Suprapubic skin (tissue), 3 donors: ENCODE measurements at regions not wholly inside any gene's neighbourhood (a gene's known extent, or its start where the extent isn't known, plus 50 kb on each side); places are given as distances from the start of the nearest gene placed in this dataset.

Experiments
- POLR2A ChIP-seq, 2 donors: fragments of 450-650 bp; IDR thresholded peaks; one replicate each; pipeline ENCODE4 v1.6.1; 2017; ENCODE audit warnings: antibody characterized with exemption in 2 of 2, mild to moderate bottlenecking in 2 of 2, moderate library complexity in 2 of 2
- TF ChIP-seq, protein P1 (sequence below), 2 donors: fragments of 200-600 bp in 1 of 2; fragments of 450-650 bp in 1 of 2; sonication (generic) in 1 of 2; IDR thresholded peaks; one replicate each; pipeline ENCODE4 v1.5.1; 2016 to 2019; ENCODE audit warnings: antibody characterized with exemption in 2 of 2, mild to moderate bottlenecking in 1 of 2, moderate library complexity in 1 of 2

DNA sequence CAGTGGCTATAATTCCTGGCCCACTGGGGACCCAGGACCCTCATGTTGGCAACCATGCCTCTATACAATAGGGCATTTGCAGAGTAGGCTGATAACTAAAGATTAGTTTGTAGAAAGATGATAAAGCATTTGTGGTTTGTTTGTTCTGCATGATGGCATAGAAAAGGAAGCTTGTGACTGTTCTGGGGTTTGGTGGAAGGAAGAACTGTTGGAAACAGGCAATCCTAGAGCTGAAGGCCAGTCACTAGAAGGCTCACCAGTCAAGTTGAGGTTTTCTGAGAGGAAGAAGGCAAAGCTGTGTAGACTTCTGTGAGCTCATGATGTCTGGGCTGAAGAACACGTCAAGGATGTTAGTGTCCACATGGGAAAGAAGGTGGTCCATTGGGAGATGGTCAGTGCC is 140.3 kb upstream of the VANGL1 start:
- TF ChIP-seq, protein P1, sequence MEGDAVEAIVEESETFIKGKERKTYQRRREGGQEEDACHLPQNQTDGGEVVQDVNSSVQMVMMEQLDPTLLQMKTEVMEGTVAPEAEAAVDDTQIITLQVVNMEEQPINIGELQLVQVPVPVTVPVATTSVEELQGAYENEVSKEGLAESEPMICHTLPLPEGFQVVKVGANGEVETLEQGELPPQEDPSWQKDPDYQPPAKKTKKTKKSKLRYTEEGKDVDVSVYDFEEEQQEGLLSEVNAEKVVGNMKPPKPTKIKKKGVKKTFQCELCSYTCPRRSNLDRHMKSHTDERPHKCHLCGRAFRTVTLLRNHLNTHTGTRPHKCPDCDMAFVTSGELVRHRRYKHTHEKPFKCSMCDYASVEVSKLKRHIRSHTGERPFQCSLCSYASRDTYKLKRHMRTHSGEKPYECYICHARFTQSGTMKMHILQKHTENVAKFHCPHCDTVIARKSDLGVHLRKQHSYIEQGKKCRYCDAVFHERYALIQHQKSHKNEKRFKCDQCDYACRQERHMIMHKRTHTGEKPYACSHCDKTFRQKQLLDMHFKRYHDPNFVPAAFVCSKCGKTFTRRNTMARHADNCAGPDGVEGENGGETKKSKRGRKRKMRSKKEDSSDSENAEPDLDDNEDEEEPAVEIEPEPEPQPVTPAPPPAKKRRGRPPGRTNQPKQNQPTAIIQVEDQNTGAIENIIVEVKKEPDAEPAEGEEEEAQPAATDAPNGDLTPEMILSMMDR (IDR thresholded peaks at IDR 0.05) = no peak
- no peak for TF ChIP-seq POLR2A (IDR thresholded peaks at IDR 0.05)
